Naive thymus-derived CD4-positive, alpha-beta T cell (primary cell): ENCODE measurements at regions not wholly inside any gene's neighbourhood (a gene's known extent, or its start where the extent isn't known, plus 50 kb on each side); places are given as distances from the start of the nearest gene placed in this dataset.

Experiments
- ATAC-seq: fragments of 150-1000 bp; cut with Tn5 transposase; 2 replicates; pipeline ENCODE4 v1.10.0; 2021; ENCODE audit warnings: mild to moderate bottlenecking, moderate library complexity
- CTCF ChIA-PET: fragments of 350-600 bp; sonication (Branson Sonifier 250); formaldehyde crosslinking; loops from one replicate; lab custom pipeline; 2021; ENCODE audit warnings: antibody characterized with exemption; lab: Charles Lee
- POLR2A ChIA-PET: fragments of 350-600 bp; sonication (Branson Sonifier 250); formaldehyde crosslinking; loops from one replicate; lab custom pipeline; 2021; ENCODE audit warnings: antibody characterized with exemption, inconsistent platforms; lab: Charles Lee
- DNase-seq, 9 donors: peaks; one replicate each; pipeline versions ENCODE4 v3.0.0 to v3.0.0-alpha.2; 2020 to 2022; ENCODE audit warnings: mixed read lengths in 1 of 9
- H3K27ac ChIP-seq: one replicate; pipeline ENCODE4 v1.7.0; 2013; ENCODE audit warnings: mild to moderate bottlenecking, low read depth, low read length, moderate library complexity
- H3K27me3 ChIP-seq, 2 donors: one replicate each; pipeline ENCODE4 v1.7.0; 2013; ENCODE audit warnings: low read length in 2 of 2, mild to moderate bottlenecking in 2 of 2, moderate library complexity in 2 of 2; ENCODE audit not compliant: control insufficient read depth in 2 of 2, insufficient read depth in 2 of 2
- H3K36me3 ChIP-seq, 3 experiments: 1 replicate in 2 of 3; 2 replicates in 1 of 3; pipeline ENCODE4 v1.7.0; 2013; ENCODE audit warnings: low read length in 3 of 3, mild to moderate bottlenecking in 3 of 3, moderate library complexity in 1 of 3; ENCODE audit not compliant: insufficient read depth in 3 of 3, control insufficient read depth in 2 of 3
- H3K4me1 ChIP-seq, 2 donors: one replicate each; pipeline ENCODE4 v1.7.0; 2013; ENCODE audit warnings: low read length in 2 of 2, mild to moderate bottlenecking in 2 of 2, moderate library complexity in 1 of 2; ENCODE audit not compliant: control insufficient read depth in 2 of 2, insufficient read depth in 2 of 2
- H3K4me3 ChIP-seq: 2 replicates; pipeline ENCODE4 v1.7.0; 2013; ENCODE audit warnings: mild to moderate bottlenecking, low read length
- H3K9me3 ChIP-seq, 3 experiments: 1 replicate in 2 of 3; 2 replicates in 1 of 3; pipeline ENCODE4 v1.7.0; 2013; ENCODE audit warnings: low read length in 3 of 3; ENCODE audit not compliant: control insufficient read depth in 2 of 3
- H3K27ac Mint-ChIP-seq, 9 donors: one replicate each; pipeline ENCODE4 v1.8.0; 2020 to 2022; ENCODE audit warnings: mixed read lengths in 9 of 9, mild to moderate bottlenecking in 8 of 9, moderate library complexity in 5 of 9, inconsistent platforms in 2 of 9
- H3K27me3 Mint-ChIP-seq, 5 donors: one replicate each; pipeline ENCODE4 v1.8.0; 2021 to 2022; ENCODE audit warnings: mixed read lengths in 5 of 5, mild to moderate bottlenecking in 1 of 5
- H3K36me3 Mint-ChIP-seq, 5 donors: one replicate each; pipeline ENCODE4 v1.8.0; 2020 to 2022; ENCODE audit warnings: mixed read lengths in 5 of 5, mild to moderate bottlenecking in 3 of 5, inconsistent platforms in 1 of 5
- H3K4me1 Mint-ChIP-seq, 7 donors: one replicate each; pipeline ENCODE4 v1.8.0; 2020 to 2022; ENCODE audit warnings: mixed read lengths in 7 of 7, mild to moderate bottlenecking in 3 of 7, inconsistent platforms in 1 of 7
- H3K4me3 Mint-ChIP-seq, 10 donors: one replicate each; pipeline ENCODE4 v1.8.0; 2020 to 2022; ENCODE audit warnings: mild to moderate bottlenecking in 10 of 10, mixed read lengths in 10 of 10, moderate library complexity in 6 of 10, inconsistent platforms in 2 of 10
- H3K9me3 Mint-ChIP-seq, 11 donors: one replicate each; pipeline ENCODE4 v1.8.0; 2020 to 2022; ENCODE audit warnings: mixed read lengths in 11 of 11, mild to moderate bottlenecking in 4 of 11, inconsistent platforms in 1 of 11, moderate library complexity in 1 of 11
- intact Hi-C, 2 donors: fragments of 100-400 bp; cut with micrococcal nuclease; formaldehyde crosslinking; loops; one replicate each; pipeline ENCODE4 v1.15.1; 2023

DNA sequence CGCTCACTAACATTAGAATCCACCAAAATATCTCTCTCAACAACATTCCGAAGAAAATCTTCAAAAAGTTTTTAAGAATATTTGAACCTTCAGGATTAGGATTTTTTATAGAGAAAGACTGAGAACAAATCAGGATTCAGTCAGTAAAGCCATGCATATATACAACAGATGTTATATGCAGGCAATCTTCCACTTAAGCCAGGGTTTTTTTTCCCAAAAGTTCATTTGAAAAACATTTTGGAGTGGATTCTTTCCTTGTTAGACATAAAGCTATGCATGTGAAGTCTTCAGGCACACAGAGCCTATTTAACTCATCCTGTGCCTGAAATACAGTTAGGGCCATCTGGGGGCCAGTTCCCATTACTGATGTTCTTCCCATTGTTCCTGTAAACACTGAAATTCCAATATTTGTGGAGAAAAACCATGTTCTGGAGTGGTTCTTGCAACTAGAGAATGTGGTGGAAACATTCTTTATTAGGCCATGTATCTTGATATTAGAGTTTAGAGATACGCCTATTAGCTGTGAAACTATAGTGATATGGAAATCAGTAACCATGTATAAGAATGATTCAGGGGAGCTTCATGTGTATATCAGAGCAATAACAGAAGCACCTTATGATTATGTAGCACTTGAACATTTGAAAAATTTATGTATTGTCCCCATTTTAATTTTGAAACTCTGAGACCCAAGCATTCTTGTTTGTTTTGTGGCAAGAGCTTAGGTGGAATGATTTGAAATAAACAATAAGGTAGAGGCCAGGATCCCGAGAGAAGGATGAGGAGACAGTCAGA is 61.7 kb downstream of the PLEKHG1 start:
- Mint-ChIP-seq H3K27ac (no peak overlapping the region), H3K4me3 (no peak overlapping the region), H3K36me3 (no peaks in the 10 kb centered on the region), H3K4me1 (no peaks in the 10 kb centered on the region), H3K9me3 (peaks cover 0 to 4% (median 0%) of the 10 kb centered on the region in 11 donors), H3K27me3 (peaks cover 0 to 9% (median 5%) of the 10 kb centered on the region in 5 donors)
- Histone ChIP-seq H3K9me3 (no peaks in the 10 kb centered on the region), H3K27ac (no peak overlapping the region), H3K4me1 (no peaks in the 10 kb centered on the region), H3K36me3 (no peaks in the 10 kb centered on the region), H3K27me3 (no peaks in the 10 kb centered on the region), H3K4me3 (no peak overlapping the region)
- intact Hi-C loops = no loop called here
- ATAC-seq (no peak), DNase-seq (no peak)
- ChIA-PET CTCF (no interaction called here), POLR2A (no interaction called here)

- H3K4me3 ChIP-seq = no peak overlapping the region
- H3K36me3 ChIP-seq = no peaks in the 10 kb centered on the region
- intact Hi-C loops = no loop called here
- H3K27ac ChIP-seq = no peak overlapping the region
- H3K9me3 Mint-ChIP-seq = peaks cover 0 to 4% (median 0%) of the 10 kb centered on the region in 11 donors
- ChIA-PET CTCF (no interaction called here), POLR2A (no interaction called here)
- ATAC-seq (no peak), DNase-seq (no peak)
- H3K27me3 Mint-ChIP-seq = peaks cover 0 to 9% (median 5%) of the 10 kb centered on the region in 5 donors
- H3K4me1 ChIP-seq = no peaks in the 10 kb centered on the region
- H3K4me1 Mint-ChIP-seq = peaks cover 0 to 4% (median 0%) of the 10 kb centered on the region in 7 donors
- H3K9me3 ChIP-seq = no peaks in the 10 kb centered on the region
- no peak overlapping the region for H3K27ac Mint-ChIP-seq
- H3K27me3 ChIP-seq = no peaks in the 10 kb centered on the region
- H3K36me3 Mint-ChIP-seq = no peaks in the 10 kb centered on the region
- H3K4me3 Mint-ChIP-seq = no peak overlapping the region
These were observed 63.1 kb downstream of the PLEKHG1 start for GRCh38 chr6:150662814-150663213.

GRCh38 chr6:150664091-150664490 is 64.4 kb downstream of the PLEKHG1 start:
- H3K27ac ChIP-seq = no peak overlapping the region
- H3K36me3 Mint-ChIP-seq = no peaks in the 10 kb centered on the region
- ATAC-seq = no peak
- H3K27me3 ChIP-seq = no peaks in the 10 kb centered on the region
- no peak overlapping the region for H3K4me3 Mint-ChIP-seq
- CTCF ChIA-PET = no interaction called here
- H3K4me1 Mint-ChIP-seq = peaks cover 0 to 7% (median 0%) of the 10 kb centered on the region in 7 donors
- no peaks in the 10 kb centered on the region for H3K4me1 ChIP-seq
- intact Hi-C loops = no loop called here
- no peak for DNase-seq
- peaks cover 0 to 9% (median 4%) of the 10 kb centered on the region in 5 donors for H3K27me3 Mint-ChIP-seq
- H3K4me3 ChIP-seq = no peak overlapping the region
- POLR2A ChIA-PET = no interaction called here
- no peak overlapping the region for H3K27ac Mint-ChIP-seq
- no peaks in the 10 kb centered on the region for H3K36me3 ChIP-seq
- peaks cover 0 to 4% (median 0%) of the 10 kb centered on the region in 11 donors for H3K9me3 Mint-ChIP-seq
- H3K9me3 ChIP-seq = no peaks in the 10 kb centered on the region

GRCh38 chr6:150666071-150666470 is 66.4 kb downstream of the PLEKHG1 start:
- CTCF ChIA-PET = no interaction called here
- Mint-ChIP-seq H3K36me3 (no peaks in the 10 kb centered on the region), H3K27me3 (peaks cover 0 to 9% (median 7%) of the 10 kb centered on the region in 5 donors), H3K27ac (no peak overlapping the region), H3K9me3 (peaks cover 0 to 4% (median 0%) of the 10 kb centered on the region in 11 donors), H3K4me3 (no peak overlapping the region), H3K4me1 (peaks cover 0 to 7% (median 0%) of the 10 kb centered on the region in 7 donors)
- intact Hi-C loops = no loop called here
- DNase-seq (no peak), ATAC-seq (no peak)
- Histone ChIP-seq H3K9me3 (no peaks in the 10 kb centered on the region), H3K27ac (no peak overlapping the region), H3K36me3 (no peaks in the 10 kb centered on the region), H3K27me3 (no peaks in the 10 kb centered on the region), H3K4me3 (no peak overlapping the region), H3K4me1 (no peaks in the 10 kb centered on the region)
- POLR2A ChIA-PET = no interaction called here

- H3K27ac ChIP-seq = no peak overlapping the region
- H3K4me3 ChIP-seq = no peak overlapping the region
- ATAC-seq = no peak
- H3K36me3 ChIP-seq = no peaks in the 10 kb centered on the region
- H3K4me1 Mint-ChIP-seq = peaks cover 0 to 7% (median 0%) of the 10 kb centered on the region in 7 donors
- H3K27me3 Mint-ChIP-seq = peaks cover 0 to 15% (median 4%) of the 10 kb centered on the region in 5 donors
- no peaks in the 10 kb centered on the region for H3K27me3 ChIP-seq
- H3K4me1 ChIP-seq = no peaks in the 10 kb centered on the region
- CTCF ChIA-PET = no interaction called here
- H3K27ac Mint-ChIP-seq = peak overlapping the region in 1 of 9 donors; percentile 72
- POLR2A ChIA-PET = no interaction called here
- H3K9me3 Mint-ChIP-seq = peaks cover 0 to 1% (median 0%) of the 10 kb centered on the region in 11 donors
- intact Hi-C loops = no loop called here
- DNase-seq = no peak
- H3K4me3 Mint-ChIP-seq = no peak overlapping the region
- no peaks in the 10 kb centered on the region for H3K9me3 ChIP-seq
- H3K36me3 Mint-ChIP-seq = no peaks in the 10 kb centered on the region
These were observed 67.7 kb downstream of the PLEKHG1 start for GRCh38 chr6:150667359-150667758.

DNA sequence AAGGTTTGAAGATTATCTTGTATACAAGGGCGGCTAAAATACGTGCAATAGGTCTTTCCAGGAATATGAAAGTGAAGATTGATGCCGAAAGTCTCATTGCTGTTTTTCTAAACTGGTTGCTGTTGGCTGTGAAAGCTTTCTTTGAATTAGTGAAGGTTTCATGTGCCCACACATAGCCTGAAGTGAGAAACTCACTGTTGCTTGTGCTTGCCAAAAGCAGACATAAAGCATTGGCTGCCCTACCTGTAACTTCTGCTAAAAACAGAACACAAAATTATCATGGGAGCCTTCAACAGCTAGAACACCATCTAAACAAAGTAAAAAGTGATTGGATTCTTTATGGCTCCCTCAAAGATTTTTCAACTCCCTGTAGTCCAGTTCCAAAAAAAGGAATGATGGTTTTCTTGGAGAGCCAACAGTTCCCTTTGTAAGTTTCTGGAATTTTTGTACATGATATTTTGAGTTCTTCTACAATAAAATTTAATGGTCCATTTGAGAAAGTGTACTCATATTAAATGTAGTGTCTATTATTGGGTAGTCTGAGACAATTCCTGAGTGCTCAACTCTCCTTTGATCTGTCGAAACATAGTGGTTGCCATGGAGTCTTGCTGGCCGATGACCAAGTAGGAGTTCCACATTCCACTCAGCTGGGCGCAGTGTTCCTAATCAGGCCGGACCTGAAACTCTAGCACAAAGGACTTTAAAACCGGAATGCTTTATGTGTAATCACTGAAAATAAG is 68.5 kb downstream of the PLEKHG1 start:
- CTCF ChIA-PET = no interaction called here
- peaks cover 0 to 21% (median 4%) of the 10 kb centered on the region in 5 donors for H3K27me3 Mint-ChIP-seq
- no peaks in the 10 kb centered on the region for H3K36me3 Mint-ChIP-seq
- Histone ChIP-seq H3K27ac (no peak overlapping the region), H3K36me3 (no peaks in the 10 kb centered on the region), H3K4me3 (no peak overlapping the region), H3K4me1 (no peaks in the 10 kb centered on the region), H3K9me3 (no peaks in the 10 kb centered on the region), H3K27me3 (no peaks in the 10 kb centered on the region)
- peak overlapping the region in 1 of 10 donors; percentile 39 for H3K4me3 Mint-ChIP-seq
- intact Hi-C loops = no loop called here
- ATAC-seq = no peak
- H3K4me1 Mint-ChIP-seq = peaks cover 0 to 7% (median 0%) of the 10 kb centered on the region in 7 donors
- H3K27ac Mint-ChIP-seq = peak overlapping the region in 1 of 9 donors; percentile 72
- POLR2A ChIA-PET = no interaction called here
- no peak for DNase-seq
- peaks cover 0 to 1% (median 0%) of the 10 kb centered on the region in 11 donors for H3K9me3 Mint-ChIP-seq
